ENCODE measurements at regions not wholly inside any gene's neighbourhood (a gene's known extent, or its start where the extent isn't known, plus 50 kb on each side); places are given as distances from the start of the nearest gene placed in this dataset.
A peak's percentile ranks its signal among the peaks of the same experiment; 100 is the strongest.
"Not testable (repeated sequence)": the region's sequence is repeated elsewhere in the genome, so short reads cannot be mapped to it uniquely, and the experiment has no call there.

GRCh38 chr20:48012401-48012974 lies 227.2 kb upstream of the SULF2 start:
- DNase-seq (ENCODE audit: low spot score), result peak; percentile 19

- DNase-seq (ENCODE audit: low spot score), result no peak
Observed at GRCh38 chr20:48011025-48011424, 225.7 kb upstream of the SULF2 start.

- no peak for DNase-seq (ENCODE audit: low spot score)
Observed at GRCh38 chr20:48010623-48011022, 225.3 kb upstream of the SULF2 start.

- no peak for DNase-seq (ENCODE audit: low spot score)
Observed at GRCh38 chr20:48008850-48009515, 223.7 kb upstream of the SULF2 start.

- DNase-seq (ENCODE audit: low spot score), result no peak
Observed at GRCh38 chr20:48007351-48007750, 222.1 kb upstream of the SULF2 start.

GRCh38 chr20:48006036-48006833 lies 221.0 kb upstream of the SULF2 start:
- DNase-seq (ENCODE audit: low spot score), result no peak

- peak; percentile 6 for DNase-seq (ENCODE audit: low spot score)
Observed at GRCh38 chr20:48003021-48003420, 217.7 kb upstream of the SULF2 start.

GRCh38 chr20:48002517-48002970 lies 217.3 kb upstream of the SULF2 start:
- DNase-seq (ENCODE audit: low spot score), result peak; percentile 44

- DNase-seq (ENCODE audit: low spot score), result no peak
Observed at GRCh38 chr20:47999166-47999565, 213.9 kb upstream of the SULF2 start.

- no peak for DNase-seq (ENCODE audit: low spot score)
Observed at GRCh38 chr20:47998736-47999135, 213.5 kb upstream of the SULF2 start.

- no peak for DNase-seq (ENCODE audit: low spot score)
Observed at GRCh38 chr20:47995661-47996060, 210.4 kb upstream of the SULF2 start.

GRCh38 chr20:47993817-47994216 lies 208.5 kb upstream of the SULF2 start:
- no peak for DNase-seq (ENCODE audit: low spot score)

- no peak for DNase-seq (ENCODE audit: low spot score)
Observed at GRCh38 chr20:47993035-47993755, 207.9 kb upstream of the SULF2 start.

- DNase-seq (ENCODE audit: low spot score), result no peak
Observed at GRCh38 chr20:47991875-47992488, 206.7 kb upstream of the SULF2 start.

- DNase-seq (ENCODE audit: low spot score), result no peak
Observed at GRCh38 chr20:47990507-47991150, 205.3 kb upstream of the SULF2 start.

- no peak for DNase-seq (ENCODE audit: low spot score)
Observed at GRCh38 chr20:47989957-47990356, 204.7 kb upstream of the SULF2 start.

- no peak for DNase-seq (ENCODE audit: low spot score)
Observed at GRCh38 chr20:47988676-47989075, 203.4 kb upstream of the SULF2 start.

- DNase-seq (ENCODE audit: low spot score), result peak; percentile 62
Observed at GRCh38 chr20:47985092-47985850, 200.0 kb upstream of the SULF2 start.

- DNase-seq (ENCODE audit: low spot score), result no peak
Observed at GRCh38 chr20:47984437-47984836, 199.2 kb upstream of the SULF2 start.

- not testable (repeated sequence) for DNase-seq (ENCODE audit: low spot score)
Observed at GRCh38 chr20:47983642-47984041, 198.4 kb upstream of the SULF2 start.

Data from NAMALWA (cell line).